Retinal pigment epithelial cell (primary cell): ENCODE measurements at regions not wholly inside any gene's neighbourhood (a gene's known extent, or its start where the extent isn't known, plus 50 kb on each side); places are given as distances from the start of the nearest gene placed in this dataset.

Experiments used
- DNase-seq: peaks from one replicate; pipeline ENCODE4 v3.0.0-alpha.2; 2010; ENCODE audit warnings: low read depth
- H3K4me3 ChIP-seq: 2 replicates; pipeline ENCODE4 v1.5.1; 2011; ENCODE audit warnings: mild to moderate bottlenecking, low read length, control low read depth, moderate library complexity
- TF ChIP-seq, protein P1 (sequence below): conservative IDR thresholded peaks from 2 replicates; pipeline ENCODE4 v1.5.1; 2011; ENCODE audit warnings: low read depth, low read length, control low read depth, inconsistent platforms

DNA sequence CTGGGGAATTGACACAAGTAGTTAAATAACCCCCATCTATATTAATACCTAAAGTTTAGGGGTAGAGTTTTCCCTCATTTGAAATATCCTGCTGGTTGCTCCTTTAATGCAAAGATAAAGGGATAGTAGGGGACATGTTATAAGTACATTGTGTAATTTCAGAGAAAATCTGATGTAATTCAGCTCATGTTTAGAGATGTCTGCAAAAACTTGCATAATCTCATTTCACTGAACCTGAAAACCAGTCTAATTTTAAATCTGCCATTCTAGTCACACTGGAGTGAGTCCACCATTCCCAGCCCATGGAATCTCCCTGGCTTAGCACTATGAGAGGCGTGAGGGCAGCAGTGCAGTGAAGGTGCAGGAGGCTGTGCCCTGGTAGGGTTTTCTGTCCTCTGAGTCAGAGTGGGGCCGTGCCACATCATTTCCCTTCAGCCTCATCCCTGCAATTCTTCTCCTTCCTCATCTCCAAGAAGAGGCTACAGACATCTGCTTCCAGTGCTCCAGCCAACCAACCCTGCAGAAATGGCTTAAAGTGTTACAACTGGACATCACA is 246.3 kb upstream of the UMPS start:
- TF ChIP-seq, protein P1, sequence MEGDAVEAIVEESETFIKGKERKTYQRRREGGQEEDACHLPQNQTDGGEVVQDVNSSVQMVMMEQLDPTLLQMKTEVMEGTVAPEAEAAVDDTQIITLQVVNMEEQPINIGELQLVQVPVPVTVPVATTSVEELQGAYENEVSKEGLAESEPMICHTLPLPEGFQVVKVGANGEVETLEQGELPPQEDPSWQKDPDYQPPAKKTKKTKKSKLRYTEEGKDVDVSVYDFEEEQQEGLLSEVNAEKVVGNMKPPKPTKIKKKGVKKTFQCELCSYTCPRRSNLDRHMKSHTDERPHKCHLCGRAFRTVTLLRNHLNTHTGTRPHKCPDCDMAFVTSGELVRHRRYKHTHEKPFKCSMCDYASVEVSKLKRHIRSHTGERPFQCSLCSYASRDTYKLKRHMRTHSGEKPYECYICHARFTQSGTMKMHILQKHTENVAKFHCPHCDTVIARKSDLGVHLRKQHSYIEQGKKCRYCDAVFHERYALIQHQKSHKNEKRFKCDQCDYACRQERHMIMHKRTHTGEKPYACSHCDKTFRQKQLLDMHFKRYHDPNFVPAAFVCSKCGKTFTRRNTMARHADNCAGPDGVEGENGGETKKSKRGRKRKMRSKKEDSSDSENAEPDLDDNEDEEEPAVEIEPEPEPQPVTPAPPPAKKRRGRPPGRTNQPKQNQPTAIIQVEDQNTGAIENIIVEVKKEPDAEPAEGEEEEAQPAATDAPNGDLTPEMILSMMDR = no peak
- no peak overlapping the region for H3K4me3 ChIP-seq
- DNase-seq = no peak

- DNase-seq = no peak
- TF ChIP-seq, protein P1 = peak; percentile 24
- H3K4me3 ChIP-seq = no peak overlapping the region
Measured at GRCh38 chr3:124486324-124486723, 243.9 kb upstream of the UMPS start.

DNA sequence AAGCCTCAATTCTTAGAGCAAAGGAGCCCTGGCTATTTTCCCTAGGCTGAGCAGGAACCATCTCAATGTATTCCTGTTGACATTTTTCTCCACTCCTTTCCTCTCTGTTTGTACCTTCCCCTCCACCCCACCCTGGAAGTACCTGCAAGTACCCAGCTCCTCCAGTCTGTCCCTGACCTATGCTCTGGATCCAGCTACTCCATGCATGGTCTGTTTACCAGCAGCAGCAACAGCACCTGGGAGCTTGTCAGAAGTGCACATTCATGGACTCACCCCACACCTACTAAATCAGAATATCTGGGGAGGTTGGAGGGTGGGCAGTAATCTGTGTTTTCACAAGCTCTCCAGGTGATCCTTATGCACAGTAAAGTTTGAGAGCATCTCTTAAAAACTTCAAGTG is 240.7 kb upstream of the UMPS start:
- TF ChIP-seq, protein P1 = no peak
- H3K4me3 ChIP-seq = no peak overlapping the region
- DNase-seq = no peak

- no peak overlapping the region for H3K4me3 ChIP-seq
- TF ChIP-seq, protein P1 = no peak
- no peak for DNase-seq
Measured at GRCh38 chr3:124491098-124491497, 239.2 kb upstream of the UMPS start.

GRCh38 chr3:124491875-124492274 is 238.4 kb upstream of the UMPS start:
- DNase-seq = no peak
- TF ChIP-seq, protein P1 = no peak
- no peak overlapping the region for H3K4me3 ChIP-seq

DNA sequence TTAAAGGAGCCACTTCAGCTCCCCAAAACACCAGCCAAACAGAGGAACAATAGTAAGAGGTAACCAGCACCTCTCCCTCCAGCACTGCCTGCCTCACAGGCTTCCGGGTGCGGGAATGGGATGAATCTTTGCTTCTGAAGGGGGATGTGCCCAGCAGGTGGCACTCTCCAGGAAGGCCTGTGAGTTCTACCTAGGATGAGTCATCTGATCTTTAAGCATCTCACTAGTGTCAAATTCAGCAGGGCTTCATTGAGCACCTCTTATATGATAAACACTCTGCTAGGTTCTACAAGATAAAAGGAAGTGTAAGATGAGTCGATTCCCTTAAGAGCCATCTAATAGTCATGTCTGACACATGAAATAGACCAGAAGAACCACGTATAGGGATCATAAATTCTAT is 237.4 kb upstream of the UMPS start:
- TF ChIP-seq, protein P1 = peak; percentile 70
- no peak overlapping the region for H3K4me3 ChIP-seq
- no peak for DNase-seq

DNA sequence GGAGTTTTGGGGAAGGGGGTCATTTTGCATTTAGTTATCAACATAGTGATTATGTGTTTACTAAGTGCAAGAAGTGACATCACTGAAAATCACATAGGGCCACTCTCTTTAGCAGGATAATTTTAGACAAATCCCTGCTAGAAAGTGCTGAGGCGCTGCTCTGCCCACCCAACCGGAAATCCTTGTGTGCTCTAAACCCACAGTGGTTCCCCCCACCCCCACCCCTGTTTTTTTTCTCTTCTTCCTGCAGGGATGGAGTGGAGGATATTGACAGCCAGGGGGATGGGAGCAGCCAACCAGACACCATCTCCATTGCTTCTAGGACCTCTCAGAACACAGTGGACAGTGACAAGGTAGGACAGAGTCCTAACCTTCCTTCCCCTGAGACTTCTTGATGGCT is 234.2 kb upstream of the UMPS start:
- TF ChIP-seq, protein P1 = no peak
- DNase-seq = no peak
- H3K4me3 ChIP-seq = no peak overlapping the region
